H1 (cell line): ENCODE measurements at regions not wholly inside any gene's neighbourhood (a gene's known extent, or its start where the extent isn't known, plus 50 kb on each side); places are given as distances from the start of the nearest gene placed in this dataset.

Experiments
- CTCF ChIP-seq, 3 experiments: IDR thresholded peaks; 1 replicate in 2 of 3; 2 replicates in 1 of 3; pipeline versions ENCODE4 v1.5.1 to v1.6.1; 2011; ENCODE audit warnings: low read length in 3 of 3, mild to moderate bottlenecking in 3 of 3, inconsistent platforms in 2 of 3, low read depth in 1 of 3, moderate library complexity in 1 of 3; ENCODE audit not compliant: insufficient read depth in 1 of 3; ENCODE audit errors: control extremely low read depth in 1 of 3
- SIRT6 ChIP-seq: IDR thresholded peaks from one replicate; pipeline ENCODE4 v1.7.1; 2012; ENCODE audit warnings: low read length, inconsistent platforms
- SP2 ChIP-seq: IDR thresholded peaks from 2 replicates; pipeline ENCODE4 v1.6.1; 2012; ENCODE audit warnings: mild to moderate bottlenecking, low read length, inconsistent platforms
- SP4 ChIP-seq: IDR thresholded peaks from 2 replicates; pipeline ENCODE4 v1.6.1; 2012; ENCODE audit warnings: low read length, inconsistent platforms
- SRF ChIP-seq: IDR thresholded peaks from 2 replicates; pipeline ENCODE4 v1.6.1; 2011; ENCODE audit warnings: mild to moderate bottlenecking, low read depth, low read length, moderate library complexity
- TAF1 ChIP-seq: IDR thresholded peaks from 2 replicates; pipeline ENCODE4 v1.6.1; 2011; ENCODE audit warnings: mild to moderate bottlenecking, low read depth, low read length
- TF ChIP-seq, protein P1 (sequence below): fragments of 300-600 bp; sonication (generic); IDR thresholded peaks from 2 replicates; pipeline ENCODE4 v1.7.1; 2012; ENCODE audit warnings: low read length, moderate library complexity, mild to moderate bottlenecking, inconsistent platforms; ENCODE audit not compliant: insufficient replicate concordance

DNA sequence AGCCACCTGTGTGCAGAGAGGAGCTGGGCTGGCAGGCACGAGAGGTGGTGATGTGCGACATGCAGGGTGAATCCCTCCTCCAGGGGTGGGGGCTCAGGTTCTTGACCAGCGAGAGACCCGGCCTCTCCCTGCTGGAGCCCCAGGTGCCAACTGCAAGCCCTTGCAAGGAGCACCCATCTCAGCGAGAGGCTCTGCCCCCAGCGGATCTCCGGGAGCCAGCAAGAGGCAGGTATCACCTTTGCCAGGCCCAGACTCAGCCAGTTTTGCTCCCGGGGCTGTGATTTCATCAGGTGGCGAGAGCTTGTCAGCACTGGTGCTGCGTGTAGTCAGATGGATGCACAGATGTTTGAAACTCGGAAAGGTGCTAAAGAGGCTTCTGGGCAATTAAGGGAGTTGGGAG, 87.7 kb downstream of the TFAP2C start (continued):
- TF ChIP-seq, protein P1, sequence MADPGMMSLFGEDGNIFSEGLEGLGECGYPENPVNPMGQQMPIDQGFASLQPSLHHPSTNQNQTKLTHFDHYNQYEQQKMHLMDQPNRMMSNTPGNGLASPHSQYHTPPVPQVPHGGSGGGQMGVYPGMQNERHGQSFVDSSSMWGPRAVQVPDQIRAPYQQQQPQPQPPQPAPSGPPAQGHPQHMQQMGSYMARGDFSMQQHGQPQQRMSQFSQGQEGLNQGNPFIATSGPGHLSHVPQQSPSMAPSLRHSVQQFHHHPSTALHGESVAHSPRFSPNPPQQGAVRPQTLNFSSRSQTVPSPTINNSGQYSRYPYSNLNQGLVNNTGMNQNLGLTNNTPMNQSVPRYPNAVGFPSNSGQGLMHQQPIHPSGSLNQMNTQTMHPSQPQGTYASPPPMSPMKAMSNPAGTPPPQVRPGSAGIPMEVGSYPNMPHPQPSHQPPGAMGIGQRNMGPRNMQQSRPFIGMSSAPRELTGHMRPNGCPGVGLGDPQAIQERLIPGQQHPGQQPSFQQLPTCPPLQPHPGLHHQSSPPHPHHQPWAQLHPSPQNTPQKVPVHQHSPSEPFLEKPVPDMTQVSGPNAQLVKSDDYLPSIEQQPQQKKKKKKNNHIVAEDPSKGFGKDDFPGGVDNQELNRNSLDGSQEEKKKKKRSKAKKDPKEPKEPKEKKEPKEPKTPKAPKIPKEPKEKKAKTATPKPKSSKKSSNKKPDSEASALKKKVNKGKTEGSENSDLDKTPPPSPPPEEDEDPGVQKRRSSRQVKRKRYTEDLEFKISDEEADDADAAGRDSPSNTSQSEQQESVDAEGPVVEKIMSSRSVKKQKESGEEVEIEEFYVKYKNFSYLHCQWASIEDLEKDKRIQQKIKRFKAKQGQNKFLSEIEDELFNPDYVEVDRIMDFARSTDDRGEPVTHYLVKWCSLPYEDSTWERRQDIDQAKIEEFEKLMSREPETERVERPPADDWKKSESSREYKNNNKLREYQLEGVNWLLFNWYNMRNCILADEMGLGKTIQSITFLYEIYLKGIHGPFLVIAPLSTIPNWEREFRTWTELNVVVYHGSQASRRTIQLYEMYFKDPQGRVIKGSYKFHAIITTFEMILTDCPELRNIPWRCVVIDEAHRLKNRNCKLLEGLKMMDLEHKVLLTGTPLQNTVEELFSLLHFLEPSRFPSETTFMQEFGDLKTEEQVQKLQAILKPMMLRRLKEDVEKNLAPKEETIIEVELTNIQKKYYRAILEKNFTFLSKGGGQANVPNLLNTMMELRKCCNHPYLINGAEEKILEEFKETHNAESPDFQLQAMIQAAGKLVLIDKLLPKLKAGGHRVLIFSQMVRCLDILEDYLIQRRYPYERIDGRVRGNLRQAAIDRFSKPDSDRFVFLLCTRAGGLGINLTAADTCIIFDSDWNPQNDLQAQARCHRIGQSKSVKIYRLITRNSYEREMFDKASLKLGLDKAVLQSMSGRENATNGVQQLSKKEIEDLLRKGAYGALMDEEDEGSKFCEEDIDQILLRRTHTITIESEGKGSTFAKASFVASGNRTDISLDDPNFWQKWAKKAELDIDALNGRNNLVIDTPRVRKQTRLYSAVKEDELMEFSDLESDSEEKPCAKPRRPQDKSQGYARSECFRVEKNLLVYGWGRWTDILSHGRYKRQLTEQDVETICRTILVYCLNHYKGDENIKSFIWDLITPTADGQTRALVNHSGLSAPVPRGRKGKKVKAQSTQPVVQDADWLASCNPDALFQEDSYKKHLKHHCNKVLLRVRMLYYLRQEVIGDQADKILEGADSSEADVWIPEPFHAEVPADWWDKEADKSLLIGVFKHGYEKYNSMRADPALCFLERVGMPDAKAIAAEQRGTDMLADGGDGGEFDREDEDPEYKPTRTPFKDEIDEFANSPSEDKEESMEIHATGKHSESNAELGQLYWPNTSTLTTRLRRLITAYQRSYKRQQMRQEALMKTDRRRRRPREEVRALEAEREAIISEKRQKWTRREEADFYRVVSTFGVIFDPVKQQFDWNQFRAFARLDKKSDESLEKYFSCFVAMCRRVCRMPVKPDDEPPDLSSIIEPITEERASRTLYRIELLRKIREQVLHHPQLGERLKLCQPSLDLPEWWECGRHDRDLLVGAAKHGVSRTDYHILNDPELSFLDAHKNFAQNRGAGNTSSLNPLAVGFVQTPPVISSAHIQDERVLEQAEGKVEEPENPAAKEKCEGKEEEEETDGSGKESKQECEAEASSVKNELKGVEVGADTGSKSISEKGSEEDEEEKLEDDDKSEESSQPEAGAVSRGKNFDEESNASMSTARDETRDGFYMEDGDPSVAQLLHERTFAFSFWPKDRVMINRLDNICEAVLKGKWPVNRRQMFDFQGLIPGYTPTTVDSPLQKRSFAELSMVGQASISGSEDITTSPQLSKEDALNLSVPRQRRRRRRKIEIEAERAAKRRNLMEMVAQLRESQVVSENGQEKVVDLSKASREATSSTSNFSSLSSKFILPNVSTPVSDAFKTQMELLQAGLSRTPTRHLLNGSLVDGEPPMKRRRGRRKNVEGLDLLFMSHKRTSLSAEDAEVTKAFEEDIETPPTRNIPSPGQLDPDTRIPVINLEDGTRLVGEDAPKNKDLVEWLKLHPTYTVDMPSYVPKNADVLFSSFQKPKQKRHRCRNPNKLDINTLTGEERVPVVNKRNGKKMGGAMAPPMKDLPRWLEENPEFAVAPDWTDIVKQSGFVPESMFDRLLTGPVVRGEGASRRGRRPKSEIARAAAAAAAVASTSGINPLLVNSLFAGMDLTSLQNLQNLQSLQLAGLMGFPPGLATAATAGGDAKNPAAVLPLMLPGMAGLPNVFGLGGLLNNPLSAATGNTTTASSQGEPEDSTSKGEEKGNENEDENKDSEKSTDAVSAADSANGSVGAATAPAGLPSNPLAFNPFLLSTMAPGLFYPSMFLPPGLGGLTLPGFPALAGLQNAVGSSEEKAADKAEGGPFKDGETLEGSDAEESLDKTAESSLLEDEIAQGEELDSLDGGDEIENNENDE = no peak
- TF ChIP-seq SIRT6 (no peak), CTCF (IDR thresholded peaks at IDR 0.05; ENCODE audit: control extremely low read depth in 1 of 3, insufficient read depth in 1 of 3, low read depth in 1 of 3, low read length in 3 of 3) (no peak), SP4 (no peak), TAF1 (no peak), SP2 (no peak), SRF (no peak)
